PC-3 (cell line): ENCODE measurements at regions not wholly inside any gene's neighbourhood (a gene's known extent, or its start where the extent isn't known, plus 50 kb on each side); places are given as distances from the start of the nearest gene placed in this dataset.

Experiments
- ATAC-seq: fragments of 200-7000 bp; cut with Tn5 transposase; 2 replicates; pipeline ENCODE4 v1.9.1; 2020; ENCODE audit warnings: mild to moderate bottlenecking, moderate library complexity
- BruUV-seq: library from RNA; stranded (reverse); fragments of 400-500 nt; replicated peaks from 2 replicates; lab custom pipeline; 2021; lab: Mats Ljungman, UMichigan
- CTCF ChIA-PET: fragments of 300-600 bp; sonication (Branson Sonifier 250); formaldehyde crosslinking; loops from one replicate; lab custom pipeline; 2022; ENCODE audit warnings: antibody characterized with exemption; lab: Charles Lee
- POLR2A ChIA-PET: fragments of 300-600 bp; sonication (Branson Sonifier 250); formaldehyde crosslinking; loops from one replicate; lab custom pipeline; 2022; ENCODE audit warnings: antibody characterized with exemption; ENCODE audit not compliant: unreplicated experiment; lab: Charles Lee
- DNase-seq: peaks from one replicate; pipeline ENCODE4 v3.0.0-alpha.2; 2015
- H2AFZ ChIP-seq: fragments of 300-600 bp; sonication (generic); 2 replicates; pipeline ENCODE4 v1.6.0; 2016; ENCODE audit warnings: antibody characterized with exemption, low read length
- H3F3A ChIP-seq: fragments of 300-600 bp; sonication (generic); one replicate; pipeline ENCODE4 v1.6.0; 2017; ENCODE audit warnings: antibody characterized with exemption, low read length, control low read depth, mild to moderate bottlenecking; ENCODE audit not compliant: unreplicated experiment
- H3K27ac ChIP-seq: fragments of 300-600 bp; sonication (generic); 2 replicates; pipeline ENCODE4 v1.5.1; 2016; ENCODE audit warnings: mild to moderate bottlenecking, low read length
- H3K27me3 ChIP-seq: fragments of 300-600 bp; sonication (generic); 2 replicates; pipeline ENCODE4 v1.6.1; 2016; ENCODE audit warnings: low read length, mixed read lengths
- H3K36me3 ChIP-seq: fragments of 300-600 bp; sonication (generic); 2 replicates; pipeline ENCODE4 v1.6.1; 2016; ENCODE audit warnings: low read depth, mixed run types, low read length, mixed read lengths
- H3K4me1 ChIP-seq: fragments of 300-600 bp; sonication (generic); 2 replicates; pipeline ENCODE4 v1.5.1; 2016; ENCODE audit warnings: low read length; ENCODE audit not compliant: insufficient read depth
- H3K4me2 ChIP-seq: fragments of 300-600 bp; sonication (generic); 2 replicates; pipeline ENCODE4 v1.6.0; 2016; ENCODE audit warnings: low read length
- H3K4me3 ChIP-seq: fragments of 300-600 bp; sonication (generic); 2 replicates; pipeline ENCODE4 v1.5.1; 2016; ENCODE audit warnings: mild to moderate bottlenecking, low read length, mixed read lengths
- H3K79me2 ChIP-seq: fragments of 300-600 bp; sonication (generic); 2 replicates; pipeline ENCODE4 v1.6.1; 2017; ENCODE audit warnings: low read length, mixed read lengths
- H3K9ac ChIP-seq: fragments of 300-600 bp; sonication (generic); 2 replicates; pipeline ENCODE4 v1.6.0; 2016; ENCODE audit warnings: mild to moderate bottlenecking, low read length
- H3K9me2 ChIP-seq: fragments of 300-600 bp; sonication (generic); replicated peaks from 2 replicates; pipeline ENCODE4 v1.6.1; 2016; ENCODE audit warnings: mixed run types, low read length, mixed read lengths
- H3K9me3 ChIP-seq: fragments of 300-600 bp; sonication (generic); 2 replicates; pipeline ENCODE4 v1.6.1; 2016; ENCODE audit warnings: low read length, mixed read lengths
- H4K20me1 ChIP-seq: fragments of 300-600 bp; sonication (generic); 2 replicates; pipeline ENCODE4 v1.6.1; 2016; ENCODE audit warnings: low read length, mixed read lengths
- EZH2 ChIP-seq: fragments of 300-600 bp; sonication (generic); IDR thresholded peaks from one replicate; pipeline ENCODE4 v1.6.1; 2017; ENCODE audit warnings: antibody characterized with exemption, mild to moderate bottlenecking, low read length; ENCODE audit not compliant: unreplicated experiment
- EZH2phosphoT487 ChIP-seq: fragments of 300-600 bp; sonication (generic); IDR thresholded peaks from 2 replicates; pipeline ENCODE4 v1.6.1; 2018; ENCODE audit warnings: mild to moderate bottlenecking, antibody characterized with exemption, low read length, borderline replicate concordance
- intact Hi-C: fragments of 100-400 bp; cut with micrococcal nuclease; formaldehyde crosslinking; loops from 2 replicates; pipeline ENCODE4 v1.9.0; 2023
- TF ChIP-seq, protein P1 (sequence below): fragments of 300-600 bp; sonication (generic); conservative IDR thresholded peaks from 2 replicates; pipeline ENCODE4 v1.5.1; 2017; ENCODE audit warnings: antibody characterized with exemption, low read depth, mild to moderate bottlenecking, low read length

- intact Hi-C loops: loop anchor here (5.0 kb wide), 1 partner anchor 46 kb away; no protein-coding TSS in a partner anchor
- ChIA-PET CTCF (no interaction called here), POLR2A (no interaction called here)
- Histone ChIP-seq H4K20me1 (no peaks in the 10 kb centered on the region), H3K79me2 (no peaks in the 10 kb centered on the region), H3K4me1 (0 out of 2 replicates have a peak, but pooled peaks cover 3% of the 10 kb centered on the region), H3F3A (no peaks in the 10 kb centered on the region), H3K27me3 (no peaks in the 10 kb centered on the region), H3K9me3 (no peaks in the 10 kb centered on the region), H3K9me2 (no peaks in the 10 kb centered on the region), H3K36me3 (no peaks in the 10 kb centered on the region), H2AFZ (no peak overlapping the region), H3K9ac (no peak overlapping the region), H3K4me2 (no peak overlapping the region), H3K27ac (no peak overlapping the region), H3K4me3 (no peak overlapping the region)
- ATAC-seq: no peak
- no TSS peak for BruUV-seq
- DNase-seq: no peak
- TF ChIP-seq, protein P1, sequence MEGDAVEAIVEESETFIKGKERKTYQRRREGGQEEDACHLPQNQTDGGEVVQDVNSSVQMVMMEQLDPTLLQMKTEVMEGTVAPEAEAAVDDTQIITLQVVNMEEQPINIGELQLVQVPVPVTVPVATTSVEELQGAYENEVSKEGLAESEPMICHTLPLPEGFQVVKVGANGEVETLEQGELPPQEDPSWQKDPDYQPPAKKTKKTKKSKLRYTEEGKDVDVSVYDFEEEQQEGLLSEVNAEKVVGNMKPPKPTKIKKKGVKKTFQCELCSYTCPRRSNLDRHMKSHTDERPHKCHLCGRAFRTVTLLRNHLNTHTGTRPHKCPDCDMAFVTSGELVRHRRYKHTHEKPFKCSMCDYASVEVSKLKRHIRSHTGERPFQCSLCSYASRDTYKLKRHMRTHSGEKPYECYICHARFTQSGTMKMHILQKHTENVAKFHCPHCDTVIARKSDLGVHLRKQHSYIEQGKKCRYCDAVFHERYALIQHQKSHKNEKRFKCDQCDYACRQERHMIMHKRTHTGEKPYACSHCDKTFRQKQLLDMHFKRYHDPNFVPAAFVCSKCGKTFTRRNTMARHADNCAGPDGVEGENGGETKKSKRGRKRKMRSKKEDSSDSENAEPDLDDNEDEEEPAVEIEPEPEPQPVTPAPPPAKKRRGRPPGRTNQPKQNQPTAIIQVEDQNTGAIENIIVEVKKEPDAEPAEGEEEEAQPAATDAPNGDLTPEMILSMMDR: no peak
- TF ChIP-seq EZH2phosphoT487 (no peak), EZH2 (no peak)
Measured at GRCh38 chr2:43022896-43023295, 203.5 kb downstream of the ZFP36L2 start.

- intact Hi-C loops: loop anchor here (5.0 kb wide), 1 partner anchor 45 kb away; no protein-coding TSS in a partner anchor
- ChIA-PET POLR2A (interaction anchor here (0.5 kb wide), 1 partner anchor 205 kb away, joined by 3 read pairs; the partner anchor contains the start of gene ZFP36L2), CTCF (no interaction called here)
- TF ChIP-seq EZH2phosphoT487 (no peak), EZH2 (no peak)
- TF ChIP-seq, protein P1: peak; percentile 54
- BruUV-seq: no TSS peak
- ATAC-seq (no peak), DNase-seq (peak; percentile 22)
- Histone ChIP-seq H3K9me2 (no peaks in the 10 kb centered on the region), H3K79me2 (no peaks in the 10 kb centered on the region), H3K4me2 (no peak overlapping the region), H3K36me3 (no peaks in the 10 kb centered on the region), H3F3A (no peaks in the 10 kb centered on the region), H2AFZ (no peak overlapping the region), H4K20me1 (no peaks in the 10 kb centered on the region), H3K27ac (no peak overlapping the region), H3K4me3 (no peak overlapping the region), H3K27me3 (no peaks in the 10 kb centered on the region), H3K9ac (no peak overlapping the region), H3K4me1 (0 out of 2 replicates have a peak, but pooled peaks cover 3% of the 10 kb centered on the region), H3K9me3 (no peaks in the 10 kb centered on the region)
Measured at GRCh38 chr2:43021791-43022509, 204.5 kb downstream of the ZFP36L2 start.

DNA sequence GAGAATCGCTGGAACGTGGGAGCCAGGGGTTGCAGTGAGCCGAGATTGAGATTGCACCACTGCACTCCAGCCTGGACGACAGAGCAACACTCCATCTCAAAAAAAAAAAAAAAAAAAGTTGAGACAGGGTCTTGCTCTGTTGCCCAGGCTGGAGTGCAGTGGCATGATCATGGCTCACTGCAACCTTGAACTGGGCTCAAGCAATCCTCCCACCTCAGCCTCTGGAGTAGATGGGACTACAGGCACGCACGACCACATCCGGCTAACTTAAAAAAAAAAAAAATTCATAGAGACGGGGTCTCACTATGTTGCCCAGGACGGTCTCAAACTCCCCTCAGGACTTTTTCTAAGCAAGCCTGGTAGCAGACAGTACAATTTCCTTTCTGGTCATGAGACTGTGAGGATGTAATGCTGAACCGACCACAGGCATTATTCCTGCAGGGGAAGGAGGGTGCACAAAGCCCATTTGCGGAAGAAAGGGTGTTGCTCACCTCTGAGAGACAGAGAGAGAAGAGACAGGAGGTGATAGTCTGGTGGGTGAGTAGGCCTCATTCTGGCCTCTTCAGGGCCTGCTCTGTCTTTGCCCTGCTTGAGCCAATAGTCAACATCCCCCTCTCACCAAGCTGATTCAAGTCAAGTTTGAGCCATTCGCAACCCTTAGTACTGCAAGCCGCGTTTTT lies 205.3 kb downstream of the ZFP36L2 start:
- ChIA-PET CTCF (no interaction called here), POLR2A (no interaction called here)
- Histone ChIP-seq H3K9me3 (no peaks in the 10 kb centered on the region), H3K79me2 (no peaks in the 10 kb centered on the region), H3K4me1 (0 out of 2 replicates have a peak, but pooled peaks cover 3% of the 10 kb centered on the region), H3K9me2 (no peaks in the 10 kb centered on the region), H3K9ac (no peak overlapping the region), H2AFZ (no peak overlapping the region), H3K27ac (no peak overlapping the region), H3K4me2 (no peak overlapping the region), H3K36me3 (no peaks in the 10 kb centered on the region), H4K20me1 (no peaks in the 10 kb centered on the region), H3F3A (no peaks in the 10 kb centered on the region), H3K4me3 (no peak overlapping the region), H3K27me3 (no peaks in the 10 kb centered on the region)
- intact Hi-C loops: loop anchor here (5.0 kb wide), 1 partner anchor 44 kb away; no protein-coding TSS in a partner anchor
- no TSS peak for BruUV-seq
- no peak for DNase-seq
- TF ChIP-seq EZH2 (no peak), EZH2phosphoT487 (no peak)
- TF ChIP-seq, protein P1: no peak
- no peak for ATAC-seq
